HepG2 (cell line): ENCODE measurements at regions not wholly inside any gene's neighbourhood (a gene's known extent, or its start where the extent isn't known, plus 50 kb on each side); places are given as distances from the start of the nearest gene placed in this dataset.

Experiments used
- KDM6A ChIP-seq: IDR thresholded peaks from 2 replicates; pipeline ENCODE4 v1.6.1; 2016; ENCODE audit warnings: low read depth
- SAFB2 ChIP-seq: sonication (generic); formaldehyde crosslinking; IDR thresholded peaks from 2 replicates; pipeline ENCODE4 v1.5.1; 2020; ENCODE audit warnings: missing genetic modification reagents, low read depth, mild to moderate bottlenecking, borderline replicate concordance
- SMAD3 ChIP-seq: sonication (generic); formaldehyde crosslinking; IDR thresholded peaks from 2 replicates; pipeline ENCODE4 v1.4.0; 2020; ENCODE audit warnings: missing genetic modification reagents
- SMARCE1 ChIP-seq: fragments of 450-650 bp; IDR thresholded peaks from 2 replicates; pipeline ENCODE4 v1.6.1; 2017; ENCODE audit warnings: borderline replicate concordance
- ZFP36 ChIP-seq: fragments of 150-350 bp; IDR thresholded peaks from 2 replicates; pipeline ENCODE4 v1.6.1; 2018; ENCODE audit warnings: borderline replicate concordance, low read length, low read depth; ENCODE audit not compliant: partially characterized antibody
- ZNF224 ChIP-seq: sonication (generic); formaldehyde crosslinking; IDR thresholded peaks from 2 replicates; pipeline ENCODE4 v1.5.0; 2020; ENCODE audit warnings: mild to moderate bottlenecking, missing genetic modification reagents
- ZNF331 ChIP-seq: sonication (generic); formaldehyde crosslinking; IDR thresholded peaks from 2 replicates; pipeline ENCODE4 v1.4.0; 2020; ENCODE audit warnings: missing genetic modification reagents
- TF ChIP-seq, protein P1 (sequence below): sonication (generic); formaldehyde crosslinking; IDR thresholded peaks from 2 replicates; pipeline ENCODE4 v1.4.0; 2020; ENCODE audit warnings: mild to moderate bottlenecking, missing genetic modification reagents
- TF ChIP-seq, protein P2 (sequence below): IDR thresholded peaks from 2 replicates; pipeline ENCODE4 v1.6.1; 2018; ENCODE audit warnings: missing genetic modification reagents, mild to moderate bottlenecking, missing compliant biosample characterization
- TF ChIP-seq, protein P3 (sequence below): IDR thresholded peaks from 2 replicates; pipeline ENCODE4 v1.6.1; 2016; ENCODE audit warnings: missing compliant biosample characterization, missing genetic modification reagents, borderline replicate concordance
- TF ChIP-seq, protein P4 (sequence below): sonication (generic); formaldehyde crosslinking; IDR thresholded peaks from 2 replicates; pipeline ENCODE4 v1.5.1; 2020; ENCODE audit warnings: missing genetic modification reagents, mild to moderate bottlenecking, borderline replicate concordance

DNA sequence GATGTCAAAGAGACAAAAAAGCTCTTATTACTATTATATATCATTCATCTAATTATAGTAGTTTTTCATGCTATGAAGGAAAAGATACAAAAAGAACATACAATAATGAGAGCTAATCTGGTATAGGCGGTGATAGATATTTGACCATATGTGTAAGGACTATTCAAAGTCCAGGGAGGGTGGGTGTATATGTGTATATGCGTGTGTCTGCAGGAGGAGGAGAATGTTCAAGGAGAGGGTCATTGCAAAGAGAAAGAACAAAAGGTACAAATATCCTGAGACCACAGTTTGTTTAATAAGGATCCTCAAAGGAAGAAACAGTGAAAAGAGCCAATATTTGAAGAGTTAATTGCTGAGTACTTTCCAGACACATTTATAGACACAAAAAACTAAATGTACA is 1288.6 kb upstream of the CITED2 start (continued):
- TF ChIP-seq, protein P1, sequence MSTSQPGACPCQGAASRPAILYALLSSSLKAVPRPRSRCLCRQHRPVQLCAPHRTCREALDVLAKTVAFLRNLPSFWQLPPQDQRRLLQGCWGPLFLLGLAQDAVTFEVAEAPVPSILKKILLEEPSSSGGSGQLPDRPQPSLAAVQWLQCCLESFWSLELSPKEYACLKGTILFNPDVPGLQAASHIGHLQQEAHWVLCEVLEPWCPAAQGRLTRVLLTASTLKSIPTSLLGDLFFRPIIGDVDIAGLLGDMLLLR (CRISPR knock-in tag) = no peak
- TF ChIP-seq ZNF224 (CRISPR knock-in tag) (no peak), SMARCE1 (no peak), KDM6A (CRISPR knock-in tag) (no peak), ZFP36 (no peak), ZNF331 (no peak), SAFB2 (CRISPR knock-in tag) (no peak), SMAD3 (CRISPR knock-in tag) (no peak)
- TF ChIP-seq, protein P2, sequence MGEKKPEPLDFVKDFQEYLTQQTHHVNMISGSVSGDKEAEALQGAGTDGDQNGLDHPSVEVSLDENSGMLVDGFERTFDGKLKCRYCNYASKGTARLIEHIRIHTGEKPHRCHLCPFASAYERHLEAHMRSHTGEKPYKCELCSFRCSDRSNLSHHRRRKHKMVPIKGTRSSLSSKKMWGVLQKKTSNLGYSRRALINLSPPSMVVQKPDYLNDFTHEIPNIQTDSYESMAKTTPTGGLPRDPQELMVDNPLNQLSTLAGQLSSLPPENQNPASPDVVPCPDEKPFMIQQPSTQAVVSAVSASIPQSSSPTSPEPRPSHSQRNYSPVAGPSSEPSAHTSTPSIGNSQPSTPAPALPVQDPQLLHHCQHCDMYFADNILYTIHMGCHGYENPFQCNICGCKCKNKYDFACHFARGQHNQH (CRISPR knock-in tag) = no peak
- TF ChIP-seq, protein P3, sequence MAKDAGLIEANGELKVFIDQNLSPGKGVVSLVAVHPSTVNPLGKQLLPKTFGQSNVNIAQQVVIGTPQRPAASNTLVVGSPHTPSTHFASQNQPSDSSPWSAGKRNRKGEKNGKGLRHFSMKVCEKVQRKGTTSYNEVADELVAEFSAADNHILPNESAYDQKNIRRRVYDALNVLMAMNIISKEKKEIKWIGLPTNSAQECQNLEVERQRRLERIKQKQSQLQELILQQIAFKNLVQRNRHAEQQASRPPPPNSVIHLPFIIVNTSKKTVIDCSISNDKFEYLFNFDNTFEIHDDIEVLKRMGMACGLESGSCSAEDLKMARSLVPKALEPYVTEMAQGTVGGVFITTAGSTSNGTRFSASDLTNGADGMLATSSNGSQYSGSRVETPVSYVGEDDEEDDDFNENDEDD = no peak
- TF ChIP-seq, protein P4, sequence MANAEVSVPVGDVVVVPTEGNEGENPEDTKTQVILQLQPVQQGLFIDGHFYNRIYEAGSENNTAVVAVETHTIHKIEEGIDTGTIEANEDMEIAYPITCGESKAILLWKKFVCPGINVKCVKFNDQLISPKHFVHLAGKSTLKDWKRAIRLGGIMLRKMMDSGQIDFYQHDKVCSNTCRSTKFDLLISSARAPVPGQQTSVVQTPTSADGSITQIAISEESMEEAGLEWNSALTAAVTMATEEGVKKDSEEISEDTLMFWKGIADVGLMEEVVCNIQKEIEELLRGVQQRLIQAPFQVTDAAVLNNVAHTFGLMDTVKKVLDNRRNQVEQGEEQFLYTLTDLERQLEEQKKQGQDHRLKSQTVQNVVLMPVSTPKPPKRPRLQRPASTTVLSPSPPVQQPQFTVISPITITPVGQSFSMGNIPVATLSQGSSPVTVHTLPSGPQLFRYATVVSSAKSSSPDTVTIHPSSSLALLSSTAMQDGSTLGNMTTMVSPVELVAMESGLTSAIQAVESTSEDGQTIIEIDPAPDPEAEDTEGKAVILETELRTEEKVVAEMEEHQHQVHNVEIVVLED (CRISPR knock-in tag) = no peak
